IMR-90 (cell line): ENCODE measurements at regions not wholly inside any gene's neighbourhood (a gene's known extent, or its start where the extent isn't known, plus 50 kb on each side); places are given as distances from the start of the nearest gene placed in this dataset.

Experiments used
- ATAC-seq: fragments of 200-7000 bp; cut with Tn5 transposase; 2 replicates; pipeline ENCODE4 v1.9.1; 2020; ENCODE audit warnings: low read depth, mild to moderate bottlenecking, moderate library complexity
- BruUV-seq: library from RNA; stranded (reverse); fragments of 400-500 nt; replicated peaks from 2 replicates; lab custom pipeline; 2021; lab: Mats Ljungman, UMichigan
- CTCF ChIA-PET: fragments of 300-600 bp; formaldehyde crosslinking; extraction: SDS; loops from one replicate; lab custom pipeline; 2021; ENCODE audit warnings: antibody characterized with exemption; lab: Yijun Ruan, JAX
- POLR2A ChIA-PET: fragments of 300-600 bp; sonication (Branson Sonifier 250); formaldehyde crosslinking; loops from one replicate; lab custom pipeline; 2022; ENCODE audit warnings: antibody characterized with exemption; ENCODE audit not compliant: unreplicated experiment; lab: Charles Lee
- DNase-seq: peaks from one replicate; pipeline ENCODE4 v3.0.0; 2013
- H2AFZ ChIP-seq: replicated peaks from 2 replicates; pipeline ENCODE3; 2013; ENCODE audit warnings: low read length, mild to moderate bottlenecking; ENCODE audit not compliant: poor library complexity
- H2AK5ac ChIP-seq: 2 replicates; pipeline ENCODE4 v1.6.1; 2013; ENCODE audit warnings: low read depth, low read length, inconsistent platforms
- H2AK9ac ChIP-seq: replicated peaks from 2 replicates; pipeline ENCODE3; 2013; ENCODE audit warnings: mild to moderate bottlenecking, low read depth, low read length, moderate library complexity; ENCODE audit not compliant: poor library complexity
- H2BK120ac ChIP-seq: 2 replicates; pipeline ENCODE4 v1.6.1; 2013; ENCODE audit warnings: low read depth, low read length, inconsistent platforms
- H2BK15ac ChIP-seq: 3 replicates; pipeline ENCODE4 v1.6.1; 2013; ENCODE audit warnings: low read depth, low read length, inconsistent platforms
- H2BK20ac ChIP-seq: 2 replicates; pipeline ENCODE4 v1.6.1; 2013; ENCODE audit warnings: low read depth, mild to moderate bottlenecking, inconsistent platforms, low read length, moderate library complexity
- H2BK5ac ChIP-seq: 2 replicates; pipeline ENCODE4 v1.6.1; 2013; ENCODE audit warnings: mild to moderate bottlenecking, low read depth, low read length, inconsistent platforms; ENCODE audit not compliant: poor library complexity, severe bottlenecking
- H3K14ac ChIP-seq: replicated peaks from 2 replicates; pipeline ENCODE4 v1.6.1; 2013; ENCODE audit warnings: low read depth, low read length, inconsistent platforms
- H3K18ac ChIP-seq: 2 replicates; pipeline ENCODE4 v1.6.1; 2013; ENCODE audit warnings: low read depth, low read length, control low read depth
- H3K23ac ChIP-seq: 2 replicates; pipeline ENCODE4 v1.6.1; 2013; ENCODE audit warnings: low read depth, low read length, inconsistent platforms
- H3K27ac ChIP-seq: 2 replicates; pipeline ENCODE4 v1.5.1; 2013; ENCODE audit warnings: mild to moderate bottlenecking, control low read depth, low read length; ENCODE audit not compliant: insufficient read depth
- H3K27me3 ChIP-seq: 2 replicates; pipeline ENCODE4 v1.6.1; 2013; ENCODE audit warnings: low read length; ENCODE audit not compliant: control insufficient read depth, insufficient read depth
- H3K36me3 ChIP-seq: 2 replicates; pipeline ENCODE4 v1.6.1; 2013; ENCODE audit warnings: low read length, mixed read lengths; ENCODE audit not compliant: control insufficient read depth, insufficient read depth
- H3K4ac ChIP-seq: 2 replicates; pipeline ENCODE4 v1.6.1; 2013; ENCODE audit warnings: low read depth, low read length, inconsistent platforms
- H3K4me1 ChIP-seq: 2 replicates; pipeline ENCODE4 v1.6.1; 2013; ENCODE audit warnings: low read length, mixed read lengths; ENCODE audit not compliant: control insufficient read depth, insufficient read depth
- H3K4me2 ChIP-seq: 2 replicates; pipeline ENCODE4 v1.6.1; 2013; ENCODE audit warnings: low read depth, mild to moderate bottlenecking, control low read depth, low read length, moderate library complexity
- H3K4me3 ChIP-seq: 2 replicates; pipeline ENCODE4 v1.5.1; 2013; ENCODE audit warnings: low read depth, mild to moderate bottlenecking, control low read depth, low read length, moderate library complexity; ENCODE audit not compliant: insufficient read depth
- H3K56ac ChIP-seq: 2 replicates; pipeline ENCODE4 v1.6.1; 2013; ENCODE audit warnings: low read length, inconsistent platforms; ENCODE audit not compliant: insufficient read depth; ENCODE audit errors: extremely low read depth
- H3K79me1 ChIP-seq, 2 experiments: 2 replicates each; pipeline ENCODE4 v1.6.1; 2013; ENCODE audit warnings: low read length in 2 of 2, inconsistent platforms in 1 of 2, low read depth in 1 of 2
- H3K9ac ChIP-seq: 2 replicates; pipeline ENCODE4 v1.6.1; 2013; ENCODE audit warnings: low read depth, low read length, control low read depth
- H3K9me1 ChIP-seq: 2 replicates; pipeline ENCODE4 v1.6.1; 2013; ENCODE audit warnings: low read length, inconsistent platforms; ENCODE audit not compliant: insufficient read depth
- H3K9me3 ChIP-seq: 2 replicates; pipeline ENCODE4 v1.6.1; 2013; ENCODE audit warnings: low read length; ENCODE audit not compliant: control insufficient read depth, insufficient read depth
- H4K20me1 ChIP-seq: 2 replicates; pipeline ENCODE4 v1.6.1; 2013; ENCODE audit warnings: low read length, inconsistent platforms; ENCODE audit not compliant: insufficient read depth
- H4K5ac ChIP-seq: 2 replicates; pipeline ENCODE4 v1.6.1; 2013; ENCODE audit warnings: mild to moderate bottlenecking, low read depth, low read length, control low read depth
- H4K8ac ChIP-seq, 2 experiments: 2 replicates each; pipeline ENCODE4 v1.6.1; 2013; ENCODE audit warnings: low read depth in 2 of 2, low read length in 2 of 2, control low read depth in 1 of 2, inconsistent platforms in 1 of 2
- H4K91ac ChIP-seq: 2 replicates; pipeline ENCODE4 v1.6.1; 2013; ENCODE audit warnings: low read depth, low read length, inconsistent platforms; ENCODE audit not compliant: insufficient read depth
- CTCF ChIP-seq: conservative IDR thresholded peaks from 2 replicates; pipeline ENCODE4 v1.5.1; 2012; ENCODE audit warnings: mild to moderate bottlenecking, low read depth, low read length, improper control_type of control experiment
- NFE2L2 ChIP-seq: fragments of 150-350 bp; IDR thresholded peaks from 2 replicates; pipeline ENCODE4 v1.6.1; 2016; ENCODE audit warnings: low read depth, mild to moderate bottlenecking, low read length
- USF2 ChIP-seq: fragments of 150-350 bp; IDR thresholded peaks from 2 replicates; pipeline ENCODE4 v1.6.1; 2017; ENCODE audit warnings: mild to moderate bottlenecking, antibody characterized with exemption, low read length, low read depth
- dilution Hi-C: fragments of 300-500 bp; cut with HindIII; formaldehyde crosslinking; loops from one replicate; pipeline ENCODE4 v1.14.3; 2018; ENCODE audit warnings: low sequenced_read_pairs; ENCODE audit not compliant: unreplicated experiment
- in situ Hi-C: fragments of 300-500 bp; cut with MboI; formaldehyde crosslinking; loops from 3 replicates; pipeline ENCODE4 v1.14.3; 2019; ENCODE audit warnings: low sequenced_read_pairs, inconsistent platforms, mixed read lengths
- intact Hi-C: fragments of 100-400 bp; cut with micrococcal nuclease; formaldehyde crosslinking; loops from 2 replicates; pipeline ENCODE4 v1.10.0; 2022

GRCh38 chr6:137358273-137358672, 135.9 kb downstream of the OLIG3 start (continued):
- TF ChIP-seq USF2 (no peak), CTCF (no peak)

GRCh38 chr6:137357948-137358266, 136.3 kb downstream of the OLIG3 start:
- no peaks in the 10 kb centered on the region for H3K4me1 ChIP-seq
- H2AK9ac ChIP-seq = no peak overlapping the region
- no peaks in the 10 kb centered on the region for H3K36me3 ChIP-seq
- no peak overlapping the region for H3K4ac ChIP-seq
- peaks cover 3% of the 10 kb centered on the region for H3K27me3 ChIP-seq
- POLR2A ChIA-PET = no interaction called here
- no peak overlapping the region for H2BK20ac ChIP-seq
- H2AFZ ChIP-seq = no peak overlapping the region
- H3K23ac ChIP-seq = no peak overlapping the region
- no peak overlapping the region for H3K27ac ChIP-seq
- no peaks in the 10 kb centered on the region for H3K9me3 ChIP-seq
- H3K4me3 ChIP-seq = no peak overlapping the region
- no peak overlapping the region for H3K9ac ChIP-seq
- no peak overlapping the region for H3K14ac ChIP-seq
- H3K56ac ChIP-seq = no peak overlapping the region
- H2BK15ac ChIP-seq = no peak overlapping the region
- H3K79me1 ChIP-seq = no peaks in the 10 kb centered on the region
- no peak overlapping the region for H2BK5ac ChIP-seq
- dilution Hi-C loops (no loop called here), intact Hi-C loops (no loop called here), in situ Hi-C loops (no loop called here)
- no peak overlapping the region for H2BK120ac ChIP-seq
- ATAC-seq (no peak), DNase-seq (no peak)
- no peaks in the 10 kb centered on the region for H4K20me1 ChIP-seq
- no peak overlapping the region for H4K8ac ChIP-seq
- TF ChIP-seq NFE2L2 = no peak
- H2AK5ac ChIP-seq = no peak overlapping the region
- no peak overlapping the region for H4K91ac ChIP-seq
- no peak overlapping the region for H3K18ac ChIP-seq
- no peak overlapping the region for H3K4me2 ChIP-seq
- H3K9me1 ChIP-seq = no peaks in the 10 kb centered on the region
- no TSS peak for BruUV-seq
- CTCF ChIA-PET = no interaction called here
- H4K5ac ChIP-seq = no peak overlapping the region
